Testis (tissue), 2 donors: ENCODE measurements at regions not wholly inside any gene's neighbourhood (a gene's known extent, or its start where the extent isn't known, plus 50 kb on each side); places are given as distances from the start of the nearest gene placed in this dataset.

Source experiments
- DNase-seq: peaks from one replicate; pipeline ENCODE4 v3.0.0-alpha.2; 2019
- H3K27ac ChIP-seq, 2 donors: fragments of 200-600 bp; sonication (generic); one replicate each; pipeline ENCODE4 v1.5.1; 2019
- H3K27me3 ChIP-seq: fragments of 200-600 bp; sonication (generic); one replicate; pipeline ENCODE4 v1.5.1; 2019
- H3K36me3 ChIP-seq: fragments of 200-600 bp; sonication (generic); one replicate; pipeline ENCODE4 v1.5.1; 2017; ENCODE audit warnings: low read depth; ENCODE audit errors: missing control alignments
- H3K4me1 ChIP-seq: fragments of 200-600 bp; sonication (generic); one replicate; pipeline ENCODE4 v1.5.1; 2019
- H3K4me3 ChIP-seq, 2 donors: fragments of 200-600 bp; sonication (generic); one replicate each; pipeline ENCODE4 v1.5.1; 2017 to 2019
- H3K9me3 ChIP-seq: fragments of 200-600 bp; sonication (generic); one replicate; pipeline ENCODE4 v1.5.1; 2017
- POLR2A ChIP-seq: fragments of 450-650 bp; IDR thresholded peaks from one replicate; pipeline ENCODE4 v1.6.1; 2017; ENCODE audit warnings: antibody characterized with exemption, mild to moderate bottlenecking, moderate library complexity
- WGBS, 2 donors: methylation state at CpG; one replicate each; pipeline ENCODE4 v1.1.5; 2018; 5-methylcytosine and 5-hydroxymethylcytosine counted together
- intact Hi-C: fragments of 100-400 bp; cut with DNase I; formaldehyde crosslinking; loops from one replicate; pipeline ENCODE4 v1.15.1; 2023; ENCODE audit warnings: low total_unique reads
- TF ChIP-seq, protein P1 (sequence below), 3 experiments: fragments of 450-650 bp in 2 of 3; fragments of 200-600 bp in 1 of 3; sonication (generic) in 1 of 3; IDR thresholded peaks; one replicate each; pipeline ENCODE4 v1.5.1; 2016 to 2019; ENCODE audit warnings: antibody characterized with exemption in 3 of 3, mild to moderate bottlenecking in 2 of 3, moderate library complexity in 1 of 3

DNA sequence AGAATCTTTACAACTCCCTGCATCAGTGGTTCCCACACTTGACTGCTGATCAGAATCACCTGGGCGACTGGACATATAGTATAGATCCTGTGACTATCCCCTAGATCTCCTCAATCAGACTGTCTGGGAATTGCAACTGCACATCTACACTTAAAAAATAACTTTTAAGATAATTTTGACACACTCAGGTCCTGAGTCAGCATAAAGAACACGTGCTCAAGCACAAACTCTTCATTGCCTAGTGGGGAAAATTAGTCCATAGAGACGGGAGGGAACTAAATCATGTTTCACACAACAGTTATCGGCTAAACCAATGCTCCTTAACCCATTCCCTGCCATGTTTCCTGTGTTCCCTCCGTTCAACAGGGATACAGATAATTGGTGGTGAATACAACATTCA, 243.5 kb upstream of the FGF13 start:
- Histone ChIP-seq H3K27me3 (no peaks in the 10 kb centered on the region), H3K27ac (no peak overlapping the region), H3K36me3 (no peaks in the 10 kb centered on the region), H3K4me3 (no peak overlapping the region), H3K9me3 (no peaks in the 10 kb centered on the region), H3K4me1 (no peaks in the 10 kb centered on the region)
- 36 to 60% methylated on average over 3 to 5 of the region's 5 CpGs for WGBS, 2 donors
- DNase-seq: no peak
- intact Hi-C loops: no loop called here
- TF ChIP-seq, protein P1, sequence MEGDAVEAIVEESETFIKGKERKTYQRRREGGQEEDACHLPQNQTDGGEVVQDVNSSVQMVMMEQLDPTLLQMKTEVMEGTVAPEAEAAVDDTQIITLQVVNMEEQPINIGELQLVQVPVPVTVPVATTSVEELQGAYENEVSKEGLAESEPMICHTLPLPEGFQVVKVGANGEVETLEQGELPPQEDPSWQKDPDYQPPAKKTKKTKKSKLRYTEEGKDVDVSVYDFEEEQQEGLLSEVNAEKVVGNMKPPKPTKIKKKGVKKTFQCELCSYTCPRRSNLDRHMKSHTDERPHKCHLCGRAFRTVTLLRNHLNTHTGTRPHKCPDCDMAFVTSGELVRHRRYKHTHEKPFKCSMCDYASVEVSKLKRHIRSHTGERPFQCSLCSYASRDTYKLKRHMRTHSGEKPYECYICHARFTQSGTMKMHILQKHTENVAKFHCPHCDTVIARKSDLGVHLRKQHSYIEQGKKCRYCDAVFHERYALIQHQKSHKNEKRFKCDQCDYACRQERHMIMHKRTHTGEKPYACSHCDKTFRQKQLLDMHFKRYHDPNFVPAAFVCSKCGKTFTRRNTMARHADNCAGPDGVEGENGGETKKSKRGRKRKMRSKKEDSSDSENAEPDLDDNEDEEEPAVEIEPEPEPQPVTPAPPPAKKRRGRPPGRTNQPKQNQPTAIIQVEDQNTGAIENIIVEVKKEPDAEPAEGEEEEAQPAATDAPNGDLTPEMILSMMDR (IDR thresholded peaks at IDR 0.05): no peak
- TF ChIP-seq POLR2A: no peak

DNA sequence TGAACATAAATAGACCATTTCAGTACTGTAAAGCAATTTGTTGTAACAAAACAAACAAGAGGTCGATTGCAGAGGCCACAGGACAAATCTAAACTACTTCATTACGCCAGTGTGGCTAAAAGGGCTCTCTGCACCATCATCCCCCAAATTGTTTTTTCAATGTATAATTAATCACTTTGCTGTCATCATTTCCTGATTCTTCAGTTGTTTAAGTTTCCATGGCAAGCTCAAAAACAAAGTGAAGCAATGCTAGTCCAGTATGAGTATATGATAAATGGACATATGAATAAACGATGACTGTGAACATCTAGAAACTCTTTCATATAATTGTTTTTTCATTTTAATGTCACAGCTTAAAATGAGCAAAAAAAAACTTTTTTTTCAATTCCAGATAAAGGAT, 235.4 kb upstream of the FGF13 start:
- H3K9me3 ChIP-seq: no peaks in the 10 kb centered on the region
- intact Hi-C loops: no loop called here
- no peak overlapping the region for H3K27ac ChIP-seq
- no peak overlapping the region for H3K4me3 ChIP-seq
- WGBS, 2 donors: 62 to 75% methylated on average over 3 of the region's 3 CpGs
- TF ChIP-seq POLR2A: no peak
- TF ChIP-seq, protein P1 (IDR thresholded peaks at IDR 0.05): no peak
- H3K4me1 ChIP-seq: no peaks in the 10 kb centered on the region
- H3K27me3 ChIP-seq: no peaks in the 10 kb centered on the region
- H3K36me3 ChIP-seq: no peaks in the 10 kb centered on the region
- no peak for DNase-seq

DNA sequence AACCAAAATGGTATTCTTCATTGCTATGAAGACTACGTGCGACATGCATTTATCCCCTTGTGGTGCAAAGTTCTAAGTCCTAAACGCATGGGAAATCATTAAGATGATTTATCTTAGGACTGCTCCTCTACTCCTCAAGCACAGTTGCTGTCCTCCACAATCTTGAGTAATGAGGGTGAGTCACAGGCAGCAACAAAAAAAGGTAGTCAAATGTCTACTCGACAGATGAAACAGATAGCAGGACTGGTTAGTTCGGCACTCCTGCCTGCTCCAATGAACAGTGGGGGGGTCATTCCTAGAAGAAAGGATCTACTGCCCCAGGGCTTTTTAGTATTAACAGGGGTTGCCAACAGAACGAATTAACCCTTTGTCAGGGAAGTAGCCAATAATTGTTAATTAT, 233.7 kb upstream of the FGF13 start:
- H3K4me1 ChIP-seq: no peaks in the 10 kb centered on the region
- intact Hi-C loops: no loop called here
- H3K36me3 ChIP-seq: no peaks in the 10 kb centered on the region
- no peaks in the 10 kb centered on the region for H3K27me3 ChIP-seq
- 87 to 89% methylated on average over 6 of the region's 6 CpGs for WGBS, 2 donors
- TF ChIP-seq, protein P1 (IDR thresholded peaks at IDR 0.05): no peak
- TF ChIP-seq POLR2A: no peak
- no peak overlapping the region for H3K27ac ChIP-seq
- no peaks in the 10 kb centered on the region for H3K9me3 ChIP-seq
- no peak for DNase-seq
- H3K4me3 ChIP-seq: no peak overlapping the region

DNA sequence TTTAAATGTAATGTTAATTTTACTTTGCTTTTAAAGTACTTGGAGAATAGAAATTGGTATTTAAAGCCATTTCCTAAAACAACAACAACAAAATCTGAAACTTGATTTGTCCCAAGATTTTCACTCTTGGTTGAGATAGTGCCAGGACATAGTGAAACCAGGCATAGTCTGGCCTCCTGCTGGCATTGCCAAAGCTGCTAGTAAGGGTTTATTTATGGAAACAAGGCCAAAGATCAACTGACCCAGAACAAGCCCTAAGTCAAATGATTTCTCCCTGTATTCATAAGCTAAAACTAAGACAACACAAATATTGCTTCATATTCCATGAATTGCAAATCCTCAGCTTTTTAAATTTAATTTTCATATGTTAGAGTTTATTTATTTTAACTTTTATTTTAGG, 227.5 kb upstream of the FGF13 start:
- Histone ChIP-seq H3K4me3 (no peak overlapping the region), H3K4me1 (no peaks in the 10 kb centered on the region), H3K9me3 (no peaks in the 10 kb centered on the region), H3K27ac (no peak overlapping the region), H3K36me3 (no peaks in the 10 kb centered on the region), H3K27me3 (no peaks in the 10 kb centered on the region)
- no peak for TF ChIP-seq POLR2A
- no peak for DNase-seq
- intact Hi-C loops: no loop called here

DNA sequence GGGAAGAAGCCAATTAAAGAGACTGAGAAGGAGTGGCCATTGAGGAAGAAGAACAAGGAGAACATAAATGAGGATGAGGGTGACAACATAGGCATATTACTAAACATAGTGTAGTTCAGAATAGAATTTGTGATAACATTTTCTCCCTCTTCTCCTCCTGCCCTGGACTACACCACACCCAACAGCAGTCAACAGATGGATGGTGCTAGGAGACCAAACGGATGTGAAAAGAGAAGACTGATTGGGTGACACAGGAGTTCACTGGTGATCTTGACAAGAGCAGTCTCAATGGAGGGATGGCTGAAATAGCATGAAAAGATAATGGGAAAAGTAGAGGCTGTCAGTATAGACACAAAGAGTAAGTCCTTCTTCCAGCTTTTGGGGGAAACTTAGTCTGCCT, 226.5 kb upstream of the FGF13 start:
- Histone ChIP-seq H3K4me3 (no peak overlapping the region), H3K27ac (no peak overlapping the region), H3K27me3 (no peaks in the 10 kb centered on the region), H3K36me3 (no peaks in the 10 kb centered on the region), H3K4me1 (no peaks in the 10 kb centered on the region), H3K9me3 (no peaks in the 10 kb centered on the region)
- no peak for TF ChIP-seq POLR2A
- TF ChIP-seq, protein P1 (IDR thresholded peaks at IDR 0.05): no peak
- DNase-seq: no peak
- intact Hi-C loops: no loop called here
- 50 to 81% methylated on average over 1 of the region's 1 CpG for WGBS, 2 donors
